HG03045 (cell line): ENCODE measurements at regions not wholly inside any gene's neighbourhood (a gene's known extent, or its start where the extent isn't known, plus 50 kb on each side); places are given as distances from the start of the nearest gene placed in this dataset.
"Not testable (repeated sequence)": the region's sequence is repeated elsewhere in the genome, so short reads cannot be mapped to it uniquely, and the experiment has no call there.

Source experiments
- ATAC-seq: cut with Tn5 transposase; IDR thresholded peaks from one replicate; pipeline ENCODE4 v1.9.1; 2021; ENCODE audit warnings: mild to moderate bottlenecking, moderate library complexity; ENCODE audit not compliant: unreplicated experiment

DNA sequence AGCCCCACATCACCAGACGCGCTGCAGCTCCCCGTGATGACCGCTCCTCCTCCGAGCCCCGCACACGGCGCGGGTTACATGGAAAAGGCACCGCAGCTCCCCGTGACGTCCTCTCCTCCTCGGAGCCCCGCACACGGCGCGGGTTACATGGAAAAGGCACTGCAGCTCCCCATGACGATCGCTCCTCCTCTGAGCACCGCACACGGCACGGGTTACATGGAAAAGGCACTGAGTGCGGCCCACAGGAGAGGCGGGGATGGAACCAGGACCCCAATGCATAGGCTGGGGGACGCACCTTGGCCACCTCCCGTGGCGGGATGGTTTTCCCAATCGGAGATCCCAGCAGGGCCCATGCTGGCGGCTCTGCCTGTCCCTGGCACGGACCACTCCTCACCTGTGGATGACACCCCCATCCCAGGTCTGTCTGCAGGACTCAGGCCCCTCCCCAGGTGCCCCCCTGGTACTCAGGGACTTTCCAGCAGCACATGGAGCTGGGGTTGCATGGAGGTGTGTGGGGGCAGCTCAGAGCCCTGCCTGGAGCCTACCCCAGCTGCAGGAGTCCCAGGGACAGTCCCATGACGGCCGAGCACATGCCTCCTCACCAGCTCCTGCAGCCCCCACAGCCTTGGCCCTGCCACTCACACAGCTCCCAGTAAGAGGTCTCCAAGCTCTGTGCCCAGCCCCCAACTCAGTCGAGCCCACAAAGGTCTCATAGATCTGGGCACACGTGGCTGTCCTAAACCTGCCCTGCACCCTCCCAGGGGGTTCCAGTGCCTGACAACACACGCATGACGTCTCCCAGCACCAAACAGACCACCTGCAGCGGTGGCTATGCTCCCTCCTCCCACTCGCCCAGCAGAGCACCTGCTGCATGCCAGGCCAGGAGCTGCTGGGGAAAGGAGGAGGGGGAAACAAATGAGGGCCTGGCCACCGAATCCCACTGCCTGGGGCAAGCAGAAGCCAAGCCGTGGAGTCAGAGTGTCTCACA is 166.6 kb downstream of the BRD1 start:
- no peak for ATAC-seq

- no peak for ATAC-seq
Observed at GRCh38 chr22:49660321-49660720, 167.4 kb downstream of the BRD1 start.

DNA sequence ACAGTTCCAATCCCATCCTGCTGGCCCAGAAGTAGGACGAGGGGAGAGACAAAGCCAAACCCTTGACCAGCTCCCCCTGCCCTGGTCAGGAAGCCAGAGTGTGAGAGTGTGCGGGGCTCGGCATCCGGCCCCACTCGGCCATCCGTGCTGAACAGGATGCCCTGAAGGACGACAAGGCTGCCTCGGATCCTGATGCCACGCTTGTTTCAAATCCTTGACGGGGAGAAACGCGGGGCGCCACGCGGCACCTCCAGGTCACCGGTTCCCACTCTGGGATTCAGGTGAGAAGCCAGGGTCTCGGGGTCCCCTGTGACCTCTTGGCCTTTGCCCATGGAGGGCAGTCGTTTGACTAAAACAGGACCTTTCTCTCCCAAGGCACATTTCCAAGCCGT is 167.8 kb downstream of the BRD1 start:
- ATAC-seq: no peak

DNA sequence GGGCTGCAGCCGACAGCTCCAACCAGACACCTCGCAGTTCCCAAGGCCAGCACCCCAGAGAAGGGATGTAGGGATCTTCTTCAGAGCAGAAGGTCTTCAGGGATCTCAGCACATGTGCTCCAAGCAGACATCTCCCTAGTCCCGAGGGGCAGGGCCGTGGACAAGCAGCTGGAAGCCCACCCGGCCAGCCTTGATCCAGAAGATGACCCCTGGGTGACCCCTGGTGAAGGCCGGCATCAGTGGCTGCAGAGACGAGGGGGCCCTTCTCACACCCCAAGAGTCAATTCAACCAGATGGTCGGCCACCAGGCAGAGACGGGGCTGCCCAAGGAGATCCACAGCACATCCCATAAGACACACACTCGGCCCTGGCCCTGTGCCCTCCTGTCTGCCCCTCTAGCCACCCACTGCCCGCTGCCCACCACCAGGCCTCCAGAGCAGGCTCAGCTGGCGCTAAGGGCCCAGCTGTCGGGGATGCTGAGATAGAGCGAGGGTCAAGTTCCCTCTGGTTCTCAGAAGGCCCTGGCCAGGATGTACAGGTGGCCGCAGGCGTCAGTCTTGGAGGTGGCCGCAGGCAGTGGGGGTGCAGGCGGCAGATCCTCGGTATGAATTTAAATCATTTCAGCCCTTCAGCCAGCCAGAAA is 168.3 kb downstream of the BRD1 start:
- ATAC-seq: no peak

GRCh38 chr22:49658902-49659280 is 168.8 kb downstream of the BRD1 start:
- no peak for ATAC-seq

DNA sequence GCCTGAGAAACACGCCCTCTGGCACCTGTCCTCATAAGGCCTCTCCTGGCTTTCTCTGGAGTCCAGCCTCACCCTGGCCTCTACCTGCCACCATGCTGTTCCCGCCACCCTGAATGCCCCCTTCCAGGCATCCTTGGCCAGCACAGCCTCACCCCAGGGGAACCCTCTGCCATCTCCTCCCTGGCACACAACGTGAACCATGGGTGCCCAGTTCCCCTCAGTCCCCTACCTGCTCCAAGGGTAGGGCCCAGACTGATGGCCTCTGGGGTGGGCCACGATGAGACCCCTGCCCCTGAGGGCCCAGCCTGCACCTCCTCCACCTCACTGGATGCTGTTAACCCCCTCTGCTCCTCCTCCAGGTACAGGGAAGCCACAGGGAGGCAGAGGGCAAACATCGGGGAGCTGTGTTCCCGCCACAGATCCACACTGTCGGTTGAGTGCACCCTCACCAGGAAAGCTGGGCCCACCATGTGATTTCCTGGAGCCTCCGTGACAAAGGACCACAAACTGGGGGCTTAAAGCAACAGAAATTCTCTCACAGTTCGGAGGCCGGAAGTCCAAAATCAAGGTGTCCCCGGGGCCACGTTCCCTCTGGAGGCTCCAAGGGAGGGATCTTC is 169.6 kb downstream of the BRD1 start:
- no peak for ATAC-seq

DNA sequence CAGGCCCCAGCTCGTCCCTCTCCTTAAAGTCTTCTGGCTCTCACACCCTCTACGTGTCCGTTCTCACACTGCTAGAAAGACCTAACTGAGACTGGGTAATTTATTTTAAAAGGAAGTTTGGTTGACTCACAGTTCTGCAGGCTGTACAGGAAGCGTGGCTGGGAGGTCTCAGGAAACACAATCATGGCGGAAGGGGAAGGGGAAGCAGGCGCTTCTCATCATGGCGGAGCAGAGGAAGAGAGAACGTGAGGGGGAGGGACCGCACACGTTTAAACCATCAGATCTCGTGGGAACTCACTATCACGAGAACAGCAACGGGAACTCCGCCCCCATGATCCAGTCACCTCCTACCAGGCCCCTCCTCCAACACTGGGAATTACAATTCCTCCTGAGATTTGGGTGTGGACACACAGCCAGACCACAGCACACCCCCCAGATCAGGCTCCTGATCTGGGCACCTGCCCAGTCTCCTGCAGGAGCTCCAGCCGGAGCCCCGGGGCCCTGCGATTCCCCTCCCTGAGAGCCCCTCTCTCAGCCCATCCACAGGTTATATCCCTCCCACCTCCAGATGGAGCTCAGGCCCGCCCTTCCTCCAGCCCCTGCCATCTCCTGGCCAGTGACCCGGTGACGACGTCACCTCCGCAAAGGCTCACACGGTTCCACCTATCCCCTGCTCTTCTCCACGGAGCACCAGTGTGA is 170.2 kb downstream of the BRD1 start:
- ATAC-seq: no peak

DNA sequence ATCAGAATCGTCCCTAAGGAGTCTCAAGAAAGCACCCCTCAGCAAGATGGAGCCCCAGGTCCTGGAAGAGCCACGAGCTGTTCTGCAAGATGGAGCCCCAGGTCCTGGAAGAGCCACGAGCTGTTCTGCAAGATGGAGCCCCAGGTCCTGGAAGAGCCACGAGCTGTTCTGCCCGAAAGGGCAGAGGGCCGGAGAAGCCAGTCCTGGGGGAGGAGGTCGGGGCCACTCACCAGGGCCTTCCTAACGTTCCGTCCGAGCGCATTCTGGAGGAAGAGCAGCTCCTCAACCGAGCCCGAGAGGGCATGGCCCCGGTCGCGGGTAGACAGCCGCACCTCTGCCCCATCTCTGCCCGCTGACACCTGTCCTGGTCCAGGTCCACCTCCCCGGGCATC is 170.8 kb downstream of the BRD1 start:
- not testable (repeated sequence) for ATAC-seq

- ATAC-seq: no peak
Observed at GRCh38 chr22:49656291-49656851, 171.3 kb downstream of the BRD1 start.

DNA sequence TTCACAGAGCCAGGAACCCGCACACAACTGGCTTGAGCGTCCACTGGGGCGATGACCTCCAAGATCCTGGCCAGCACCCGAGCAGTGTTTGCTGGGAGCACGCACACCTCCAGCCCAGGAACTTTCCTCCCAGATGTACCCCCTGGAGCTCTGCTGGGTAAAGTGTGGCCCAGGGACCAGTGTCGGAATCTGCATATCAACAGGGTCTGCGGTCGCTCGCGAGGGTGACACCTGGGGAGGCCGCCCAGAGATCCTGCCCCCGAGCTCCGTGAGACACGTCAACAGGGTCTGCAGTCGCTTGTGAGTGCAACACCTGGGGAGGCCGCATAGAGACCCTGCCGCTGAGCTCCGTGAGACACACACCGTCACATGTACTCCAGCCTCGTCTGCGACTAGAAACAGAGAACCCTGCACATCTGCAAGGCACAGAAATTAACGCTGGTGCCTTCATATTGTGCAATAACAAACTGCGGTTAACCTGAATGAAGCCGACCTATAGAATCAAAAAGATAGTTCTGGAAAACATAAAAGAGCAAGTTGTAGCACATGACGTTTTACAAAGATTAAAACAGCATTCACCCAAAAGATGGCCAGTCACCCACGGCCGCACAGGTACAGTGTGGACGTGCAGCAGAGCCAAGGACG is 172.4 kb downstream of the BRD1 start:
- no peak for ATAC-seq

GRCh38 chr22:49650336-49651241 is 177.1 kb downstream of the BRD1 start:
- ATAC-seq: no peak

GRCh38 chr22:49649166-49650068 is 178.3 kb downstream of the BRD1 start:
- no peak for ATAC-seq

DNA sequence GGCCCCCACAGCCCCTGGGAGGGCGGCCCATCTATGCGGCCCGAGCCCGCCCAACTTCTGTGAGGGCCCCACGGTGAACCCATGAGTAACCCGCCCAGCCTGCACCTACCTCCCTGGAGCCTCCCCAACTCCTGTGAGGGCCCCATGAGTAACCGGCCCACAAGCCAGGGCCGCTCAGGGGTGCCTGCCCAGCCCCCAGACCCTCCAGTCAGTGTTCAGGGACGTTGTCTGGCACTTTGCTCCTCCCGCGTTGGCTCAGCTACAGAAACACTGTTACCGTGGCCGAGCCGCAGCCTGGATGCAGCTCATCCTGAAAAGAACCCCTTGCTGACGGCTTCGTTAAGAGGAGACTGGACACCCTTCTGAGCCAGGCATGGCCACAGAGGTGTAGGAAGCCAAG is 179.6 kb downstream of the BRD1 start:
- no peak for ATAC-seq

DNA sequence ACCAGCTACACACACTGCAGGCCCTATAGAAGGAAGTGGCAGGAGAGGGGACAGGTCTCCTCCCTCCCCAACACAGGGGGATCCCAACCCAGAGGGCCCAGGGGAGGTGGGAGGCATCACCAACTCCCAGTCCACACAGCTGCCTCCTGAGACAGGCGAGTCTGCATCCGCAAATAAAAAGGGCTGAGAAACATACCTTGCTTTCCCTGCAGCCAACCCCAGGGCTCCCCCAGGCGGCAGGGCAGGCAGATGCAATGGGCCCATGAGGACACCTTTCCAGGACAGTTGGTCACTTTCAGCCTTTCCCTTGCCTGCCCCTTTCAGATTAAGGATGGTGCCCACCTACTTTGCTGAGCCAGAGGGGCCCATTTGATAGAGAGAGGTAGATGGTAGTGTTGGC is 180.0 kb downstream of the BRD1 start:
- ATAC-seq: no peak

GRCh38 chr22:49646876-49647275 is 180.8 kb downstream of the BRD1 start:
- ATAC-seq: no peak

GRCh38 chr22:49645791-49646550 is 181.7 kb downstream of the BRD1 start:
- ATAC-seq: no peak

DNA sequence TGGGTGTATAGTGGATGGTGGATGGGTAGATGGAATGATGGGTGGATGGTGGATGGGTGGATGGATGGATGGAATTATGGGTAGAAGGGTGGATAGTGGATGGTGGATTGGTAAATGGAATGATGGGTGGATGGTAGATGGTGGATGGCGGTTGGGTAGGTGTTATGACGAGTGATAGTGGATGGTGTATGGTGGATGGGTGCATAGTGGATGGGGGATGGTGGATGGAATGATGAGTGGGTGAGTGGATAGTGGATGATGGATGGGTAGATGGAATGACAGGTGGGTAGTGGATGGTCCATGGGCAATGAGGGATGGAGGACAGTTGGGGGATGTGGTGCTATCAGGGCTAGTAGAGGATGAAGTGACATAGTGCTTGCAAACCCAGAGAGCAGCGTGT is 182.4 kb downstream of the BRD1 start:
- no peak for ATAC-seq

GRCh38 chr22:49643998-49644397 is 183.7 kb downstream of the BRD1 start:
- no peak for ATAC-seq
